Endothelial cell of umbilical vein (primary cell): ENCODE measurements at regions not wholly inside any gene's neighbourhood (a gene's known extent, or its start where the extent isn't known, plus 50 kb on each side); places are given as distances from the start of the nearest gene placed in this dataset.

ENCODE experiments used
- BruUV-seq: library from RNA; stranded (reverse); fragments of 400-500 nt; replicated peaks from 2 replicates; lab custom pipeline; 2021; lab: Mats Ljungman, UMichigan
- CTCF ChIA-PET: fragments of 300-600, 350-600 bp; sonication (Branson Sonifier 250); formaldehyde crosslinking; loops from one replicate; lab custom pipeline; 2021; ENCODE audit warnings: antibody characterized with exemption, inconsistent platforms; lab: Charles Lee
- POLR2A ChIA-PET: fragments of 300-600, 350-600 bp; sonication (Branson Sonifier 250); formaldehyde crosslinking; loops from one replicate; lab custom pipeline; 2021; ENCODE audit warnings: antibody characterized with exemption, inconsistent platforms; lab: Charles Lee
- DNase-seq: peaks from one replicate; pipeline ENCODE4 v3.0.0-alpha.2; 2011; ENCODE audit warnings: low read depth, low spot score
- FAIRE-seq: peaks from 2 replicates; lab custom pipeline; 2011; peaks lifted over from hg19 to GRCh38; lab: Jason Lieb, UNC
- H2AFZ ChIP-seq: 2 replicates; pipeline ENCODE4 v1.6.0; 2012; ENCODE audit warnings: low read depth, low read length, control low read depth, inconsistent platforms
- H3K27ac ChIP-seq: 2 replicates; pipeline ENCODE4 v1.5.1; 2011; ENCODE audit warnings: low read depth, mild to moderate bottlenecking, control low read depth, low read length, moderate library complexity; ENCODE audit not compliant: insufficient read depth
- H3K27me3 ChIP-seq, 2 experiments: 2 replicates each; pipeline versions ENCODE4 v1.6.0 to v1.6.1; 2011; ENCODE audit warnings: low read length in 2 of 2, mixed read lengths in 1 of 2; ENCODE audit not compliant: control insufficient read depth in 2 of 2, insufficient read depth in 2 of 2
- H3K36me3 ChIP-seq, 2 experiments: 2 replicates in 1 of 2; 3 replicates in 1 of 2; pipeline ENCODE4 v1.5.1; 2011; ENCODE audit warnings: low read length in 2 of 2, mild to moderate bottlenecking in 1 of 2, moderate library complexity in 1 of 2; ENCODE audit not compliant: control insufficient read depth in 2 of 2, insufficient read depth in 2 of 2; ENCODE audit errors: extremely low read depth in 1 of 2
- H3K4me1 ChIP-seq: 3 replicates; pipeline ENCODE4 v1.5.1; 2011; ENCODE audit warnings: mild to moderate bottlenecking, low read length; ENCODE audit not compliant: control insufficient read depth, insufficient read depth; ENCODE audit errors: extremely low read depth
- H3K4me2 ChIP-seq: 2 replicates; pipeline ENCODE4 v1.6.1; 2011; ENCODE audit warnings: low read length, control low read depth, mixed read lengths; ENCODE audit not compliant: insufficient read depth
- H3K4me3 ChIP-seq, 3 experiments: fragments of 200-600 bp in 1 of 3; sonication (generic), shearing (Covaris generic) in 1 of 3; replicated peaks in 1 of 3; 2 replicates each; pipeline ENCODE4 v1.5.1; 2011 to 2016; ENCODE audit warnings: control low read depth in 3 of 3, low read length in 3 of 3, mild to moderate bottlenecking in 2 of 3, inconsistent platforms in 1 of 3, low read depth in 1 of 3, moderate library complexity in 1 of 3; ENCODE audit not compliant: insufficient read depth in 1 of 3
- H3K79me2 ChIP-seq: 2 replicates; pipeline ENCODE4 v1.6.0; 2012; ENCODE audit warnings: low read length, inconsistent platforms; ENCODE audit not compliant: control insufficient read depth, insufficient read depth
- H3K9ac ChIP-seq: replicated peaks from 2 replicates; pipeline ENCODE3; 2011; ENCODE audit warnings: low read length, control low read depth; ENCODE audit not compliant: insufficient read depth; ENCODE audit errors: extremely low read depth
- H3K9me1 ChIP-seq: replicated peaks from 3 replicates; pipeline ENCODE4 v1.6.0; 2011; ENCODE audit warnings: mild to moderate bottlenecking, low read length; ENCODE audit not compliant: control insufficient read depth, insufficient read depth; ENCODE audit errors: extremely low read depth
- H3K9me3 ChIP-seq: replicated peaks from 2 replicates; pipeline ENCODE4 v1.5.1; 2012; ENCODE audit warnings: low read length, inconsistent platforms; ENCODE audit not compliant: control insufficient read depth, insufficient read depth
- H4K20me1 ChIP-seq: replicated peaks from 2 replicates; pipeline ENCODE3; 2011; ENCODE audit warnings: mild to moderate bottlenecking, low read length; ENCODE audit not compliant: control insufficient read depth, insufficient read depth; ENCODE audit errors: extremely low read depth
- CTCF ChIP-seq, 2 donors: IDR thresholded peaks; 1 replicate in 1 of 2; 2 replicates in 1 of 2; pipeline ENCODE4 v1.5.1; 2011; ENCODE audit warnings: low read length in 2 of 2, mild to moderate bottlenecking in 2 of 2, moderate library complexity in 2 of 2, control low read depth in 1 of 2, inconsistent platforms in 1 of 2, low read depth in 1 of 2; ENCODE audit not compliant: insufficient read depth in 1 of 2; ENCODE audit errors: extremely low read depth in 1 of 2
- EZH2 ChIP-seq: IDR thresholded peaks from 2 replicates; pipeline ENCODE4 v1.6.1; 2012; ENCODE audit warnings: borderline replicate concordance, low read depth, mild to moderate bottlenecking, moderate library complexity, low read length, inconsistent platforms; ENCODE audit not compliant: severe bottlenecking
- FOS ChIP-seq: IDR thresholded peaks from 2 replicates; pipeline ENCODE4 v1.6.1; 2011; ENCODE audit warnings: mild to moderate bottlenecking, low read length, moderate library complexity, borderline replicate concordance; ENCODE audit not compliant: insufficient read depth
- GATA2 ChIP-seq: IDR thresholded peaks from 2 replicates; pipeline ENCODE4 v1.7.0; 2011; ENCODE audit warnings: low read depth, mild to moderate bottlenecking, moderate library complexity, mixed read lengths, low read length; ENCODE audit not compliant: insufficient read length, insufficient read depth
- JUN ChIP-seq: IDR thresholded peaks from 2 replicates; pipeline ENCODE4 v1.6.1; 2011; ENCODE audit warnings: borderline replicate concordance, low read depth; ENCODE audit not compliant: insufficient read length, insufficient read depth
- MYC ChIP-seq: IDR thresholded peaks from one replicate; pipeline ENCODE4 v1.6.1; 2011; ENCODE audit warnings: mild to moderate bottlenecking, low read depth, low read length
- POLR2A ChIP-seq: IDR thresholded peaks from 2 replicates; pipeline ENCODE4 v1.6.1; 2012; ENCODE audit warnings: low read depth, mild to moderate bottlenecking, control low read depth, low read length
- POLR2AphosphoS5 ChIP-seq: IDR thresholded peaks from 2 replicates; pipeline ENCODE4 v1.6.1; 2012; ENCODE audit warnings: low read depth, mild to moderate bottlenecking, control low read depth, low read length, moderate library complexity; ENCODE audit not compliant: insufficient read depth
- dilution Hi-C: fragments of 300-500 bp; cut with MboI; formaldehyde crosslinking; loops from one replicate; pipeline ENCODE4 v1.15.0; 2019; ENCODE audit warnings: low sequenced_read_pairs; ENCODE audit not compliant: extremely low pct_ligation_motif_present
- intact Hi-C: fragments of 100-400 bp; cut with micrococcal nuclease; formaldehyde crosslinking; loops from one replicate; pipeline ENCODE4 v1.10.0; 2022
- TF ChIP-seq, protein P1 (sequence below): IDR thresholded peaks from 2 replicates; pipeline ENCODE4 v1.6.1; 2011; ENCODE audit not compliant: insufficient read depth, insufficient read length

DNA sequence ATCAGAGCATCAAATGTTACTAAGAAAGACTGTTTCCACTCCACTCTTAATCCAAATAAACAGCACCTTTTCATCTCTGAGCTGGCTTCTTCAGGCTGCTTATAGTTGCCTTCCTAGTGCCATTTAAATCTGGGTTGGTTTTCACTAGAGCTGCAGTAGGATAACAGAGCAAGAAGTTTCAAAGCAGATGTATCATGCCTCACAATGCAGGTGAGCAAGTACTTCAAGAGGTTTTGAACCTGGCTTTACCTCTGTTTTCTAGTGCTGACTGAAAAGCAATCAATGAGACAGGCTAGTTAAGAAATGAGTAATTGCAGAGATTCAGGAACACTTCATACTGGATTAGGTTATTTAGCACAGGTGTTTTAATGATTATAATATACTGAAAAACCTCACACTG, 147.7 kb upstream of the SATB1 start:
- BruUV-seq, result no TSS peak
- CTCF ChIA-PET, result no interaction called here
- Histone ChIP-seq H3K79me2 (no peaks in the 10 kb centered on the region), H4K20me1 (no peaks in the 10 kb centered on the region), H3K9me3 (no peaks in the 10 kb centered on the region), H3K4me1 (no peaks in the 10 kb centered on the region), H3K27me3 (no peaks in the 10 kb centered on the region), H3K4me3 (no peak overlapping the region), H3K9ac (no peak overlapping the region), H3K27ac (no peak overlapping the region), H3K36me3 (no peaks in the 10 kb centered on the region), H3K9me1 (no peaks in the 10 kb centered on the region), H3K4me2 (no peak overlapping the region), H2AFZ (no peak overlapping the region)
- TF ChIP-seq FOS (no peak), GATA2 (no peak), CTCF (IDR thresholded peaks at IDR 0.05; ENCODE audit: extremely low read depth in 1 of 2, insufficient read depth in 1 of 2, low read depth in 1 of 2, low read length in 2 of 2) (no peak), MYC (no peak), POLR2A (no peak), EZH2 (no peak), JUN (no peak), POLR2AphosphoS5 (no peak)
- TF ChIP-seq, protein P1, sequence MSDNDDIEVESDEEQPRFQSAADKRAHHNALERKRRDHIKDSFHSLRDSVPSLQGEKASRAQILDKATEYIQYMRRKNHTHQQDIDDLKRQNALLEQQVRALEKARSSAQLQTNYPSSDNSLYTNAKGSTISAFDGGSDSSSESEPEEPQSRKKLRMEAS, result no peak
- dilution Hi-C loops, result no loop called here
- no peak for FAIRE-seq
- DNase-seq, result no peak
- intact Hi-C loops, result no loop called here
- POLR2A ChIA-PET, result no interaction called here
